Activated naive CD4-positive, alpha-beta T cell treated with anti-CD3 and anti-CD28 coated beads for 36 hours (primary cell): ENCODE measurements at regions not wholly inside any gene's neighbourhood (a gene's known extent, or its start where the extent isn't known, plus 50 kb on each side); places are given as distances from the start of the nearest gene placed in this dataset.
"Not testable (repeated sequence)": the region's sequence is repeated elsewhere in the genome, so short reads cannot be mapped to it uniquely, and the experiment has no call there.

Source experiments
- CTCF ChIA-PET: fragments of 350-600 bp; sonication (Branson Sonifier 250); formaldehyde crosslinking; loops from one replicate; lab custom pipeline; 2021; ENCODE audit warnings: antibody characterized with exemption; lab: Charles Lee
- DNase-seq: peaks from one replicate; pipeline ENCODE4 v3.0.0-alpha.2; 2020
- H3K27ac Mint-ChIP-seq: one replicate; pipeline ENCODE4 v1.8.0; 2021; ENCODE audit warnings: mild to moderate bottlenecking, mixed read lengths
- H3K27me3 Mint-ChIP-seq: one replicate; pipeline ENCODE4 v1.8.0; 2021; ENCODE audit warnings: low read depth, mixed read lengths
- H3K36me3 Mint-ChIP-seq: one replicate; pipeline ENCODE4 v1.8.0; 2021; ENCODE audit warnings: low read depth, mixed read lengths
- H3K4me1 Mint-ChIP-seq: one replicate; pipeline ENCODE4 v1.8.0; 2021; ENCODE audit warnings: low read depth, mixed read lengths
- H3K4me3 Mint-ChIP-seq: one replicate; pipeline ENCODE4 v1.8.0; 2021; ENCODE audit warnings: mild to moderate bottlenecking, moderate library complexity, mixed read lengths
- H3K9me3 Mint-ChIP-seq: one replicate; pipeline ENCODE4 v1.8.0; 2021; ENCODE audit warnings: mixed read lengths
- intact Hi-C: fragments of 100-400 bp; cut with micrococcal nuclease; formaldehyde crosslinking; loops from one replicate; pipeline ENCODE4 v1.15.1; 2023

DNA sequence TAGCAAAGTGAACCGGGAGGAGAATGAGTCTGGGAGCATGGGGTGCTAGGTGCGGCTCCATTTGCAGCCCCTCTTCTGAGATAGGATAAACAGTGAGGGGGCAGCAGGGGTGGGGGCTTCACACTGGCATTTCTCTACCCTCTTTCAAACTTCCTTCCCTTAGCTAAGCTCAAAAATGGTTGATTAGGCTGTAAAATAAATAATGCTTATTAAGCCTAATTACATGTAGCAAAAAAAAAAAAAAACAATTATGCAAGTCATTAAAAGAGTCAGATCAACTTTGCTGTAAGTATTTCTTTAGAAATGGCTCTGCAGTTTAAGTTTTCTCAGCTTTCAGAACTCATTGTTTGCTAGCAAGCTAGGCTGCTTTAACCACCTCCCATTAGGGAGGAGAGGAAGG lies 182.7 kb upstream of the FBXO11 start:
- CTCF ChIA-PET = interaction anchor here (0.6 to 2.3 kb wide), 3 partner anchors 16 to 119 kb away, joined by 3 to 8 read pairs (median 7); no protein-coding TSS in a partner anchor
- H3K9me3 Mint-ChIP-seq = no peaks in the 10 kb centered on the region
- no peak overlapping the region for H3K27ac Mint-ChIP-seq
- no peaks in the 10 kb centered on the region for H3K4me1 Mint-ChIP-seq
- no peaks in the 10 kb centered on the region for H3K27me3 Mint-ChIP-seq
- intact Hi-C loops = no loop called here
- H3K4me3 Mint-ChIP-seq = no peak overlapping the region
- no peaks in the 10 kb centered on the region for H3K36me3 Mint-ChIP-seq
- no peak for DNase-seq

DNA sequence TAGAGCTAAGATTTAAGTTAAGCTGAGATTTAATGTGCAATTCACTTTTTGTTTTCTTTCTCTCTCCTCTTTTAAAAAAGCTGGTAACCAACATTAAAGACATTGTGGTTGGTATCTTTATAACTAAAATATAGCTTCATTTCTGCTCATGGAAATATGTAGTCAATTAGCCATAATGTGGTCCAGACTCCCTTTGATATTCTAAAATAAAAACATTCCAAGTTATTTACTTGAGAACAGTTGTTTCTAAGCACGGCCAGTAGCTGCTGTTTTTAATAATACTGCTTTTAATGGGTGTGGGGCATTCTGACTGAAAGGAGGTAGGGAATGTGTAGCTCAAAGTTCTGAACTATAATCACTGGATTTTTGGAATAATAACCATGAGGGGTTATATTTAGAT lies 183.3 kb upstream of the FBXO11 start:
- Mint-ChIP-seq H3K27me3 (no peaks in the 10 kb centered on the region), H3K4me1 (no peaks in the 10 kb centered on the region), H3K9me3 (no peaks in the 10 kb centered on the region), H3K27ac (no peak overlapping the region), H3K4me3 (no peak overlapping the region), H3K36me3 (no peaks in the 10 kb centered on the region)
- CTCF ChIA-PET = interaction anchor here (1.3 to 2.3 kb wide), 3 partner anchors 15 to 18 kb away, joined by 4 to 8 read pairs (median 7); no protein-coding TSS in a partner anchor
- no peak for DNase-seq
- intact Hi-C loops = no loop called here

DNA sequence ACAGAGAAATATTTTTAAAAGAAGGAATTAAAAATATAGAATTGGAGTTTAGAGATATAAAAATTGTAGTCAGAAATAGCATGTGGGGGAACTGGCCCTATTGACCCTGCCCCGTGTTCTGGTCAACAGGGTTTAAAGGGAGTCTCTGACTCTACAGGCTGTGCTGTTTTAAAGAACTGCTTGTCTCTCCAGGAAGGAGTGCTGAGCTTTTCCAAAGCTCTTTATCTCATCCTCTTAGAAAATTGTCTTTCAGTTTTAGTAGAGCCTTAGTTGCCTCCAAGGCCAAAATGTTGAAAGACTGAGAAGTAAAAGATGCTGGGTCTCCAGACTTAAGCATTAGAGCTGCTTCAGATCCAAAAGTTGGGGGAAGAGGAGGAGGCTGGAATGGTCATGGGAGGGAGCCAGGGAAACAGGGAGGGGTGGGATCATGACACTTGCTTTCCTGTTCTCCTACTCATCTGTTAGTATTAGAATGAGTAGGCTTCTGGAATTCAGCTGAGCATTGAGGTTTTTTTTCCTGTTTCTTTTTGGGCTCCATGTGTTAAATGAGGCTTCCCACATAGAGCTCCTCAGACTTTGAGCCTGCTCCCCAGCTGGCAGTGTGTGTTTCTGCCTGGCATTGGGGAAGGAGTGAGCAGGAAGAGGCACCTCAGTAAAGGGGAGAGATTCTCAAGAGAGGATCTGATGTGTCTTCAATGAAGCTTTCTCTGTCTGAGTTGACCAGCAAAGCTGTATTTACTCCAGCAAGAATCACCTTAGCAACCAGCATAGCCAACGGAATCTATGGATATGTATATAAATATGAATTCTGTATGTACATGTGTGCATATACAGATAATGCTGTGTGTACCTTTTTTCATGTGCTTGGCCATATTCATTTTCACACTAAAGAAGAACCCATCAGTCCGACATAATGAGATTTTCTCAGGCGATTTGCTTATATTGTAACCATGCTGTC lies 186.8 kb upstream of the FBXO11 start:
- intact Hi-C loops = no loop called here
- H3K27me3 Mint-ChIP-seq = peaks cover 3% of the 10 kb centered on the region
- CTCF ChIA-PET = interaction anchor here (0.7 to 1.7 kb wide), 4 partner anchors 11 to 237 kb away, joined by 3 to 5 read pairs (median 4); no protein-coding TSS in a partner anchor

DNA sequence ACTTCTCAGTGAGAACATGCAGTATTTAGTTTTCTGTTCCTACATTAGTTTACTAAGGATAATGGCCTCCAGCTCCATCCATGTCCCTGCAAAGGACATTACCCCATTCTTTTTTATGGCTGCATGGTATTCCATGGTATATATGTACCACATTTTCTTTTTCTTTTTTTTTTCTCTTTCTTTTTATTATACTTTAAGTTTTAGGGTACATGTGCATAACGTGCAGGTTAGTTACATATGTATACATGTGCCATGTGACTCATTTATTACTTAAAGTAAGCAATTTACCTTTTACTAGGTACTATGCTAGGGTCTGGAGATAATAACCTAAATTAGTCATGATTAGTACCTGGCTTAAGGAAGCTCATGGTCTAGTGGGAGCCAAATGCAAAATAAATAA lies 190.5 kb upstream of the FBXO11 start:
- H3K36me3 Mint-ChIP-seq, H3K27me3 Mint-ChIP-seq, H3K4me3 Mint-ChIP-seq, DNase-seq, H3K4me1 Mint-ChIP-seq, intact Hi-C loops, H3K9me3 Mint-ChIP-seq, H3K27ac Mint-ChIP-seq: not testable (repeated sequence)
- CTCF ChIA-PET = interaction anchor here (0.6 kb wide), 2 partner anchors 161 to 199 kb away, joined by 3 to 4 read pairs; no protein-coding TSS in a partner anchor

More for the DNA sequence above, 186.8 kb upstream of the FBXO11 start:
- H3K36me3 Mint-ChIP-seq = no peaks in the 10 kb centered on the region
- no peaks in the 10 kb centered on the region for H3K4me1 Mint-ChIP-seq
- H3K4me3 Mint-ChIP-seq = no peak overlapping the region
- H3K9me3 Mint-ChIP-seq = no peaks in the 10 kb centered on the region
- no peak for DNase-seq
- H3K27ac Mint-ChIP-seq = no peak overlapping the region

DNA sequence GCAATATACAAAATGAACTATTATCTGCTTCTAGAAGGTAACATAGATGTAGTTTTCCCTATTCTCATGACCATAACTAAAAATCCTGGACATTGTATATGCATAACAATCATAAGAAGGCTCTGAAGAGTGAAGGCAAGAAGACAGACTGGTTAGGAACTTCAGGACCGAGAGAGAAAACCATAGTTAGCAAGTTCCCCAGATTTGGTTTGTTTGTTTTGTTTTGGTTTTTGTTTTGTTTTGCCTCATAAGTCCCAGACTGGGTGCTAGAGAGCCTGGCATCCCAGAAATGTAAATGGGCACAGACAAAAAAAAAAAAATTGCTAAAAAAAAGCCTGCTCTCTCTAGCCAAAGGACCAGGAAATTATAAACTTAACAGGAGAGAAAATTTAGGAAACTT lies 192.2 kb upstream of the FBXO11 start:
- H3K4me3 Mint-ChIP-seq = no peak overlapping the region
- H3K4me1 Mint-ChIP-seq = no peaks in the 10 kb centered on the region
- no peak for DNase-seq
- peaks cover 3% of the 10 kb centered on the region for H3K27me3 Mint-ChIP-seq
- H3K27ac Mint-ChIP-seq = no peak overlapping the region
- no peaks in the 10 kb centered on the region for H3K36me3 Mint-ChIP-seq
- intact Hi-C loops = no loop called here
- CTCF ChIA-PET = no interaction called here
- peaks cover 6% of the 10 kb centered on the region for H3K9me3 Mint-ChIP-seq

DNA sequence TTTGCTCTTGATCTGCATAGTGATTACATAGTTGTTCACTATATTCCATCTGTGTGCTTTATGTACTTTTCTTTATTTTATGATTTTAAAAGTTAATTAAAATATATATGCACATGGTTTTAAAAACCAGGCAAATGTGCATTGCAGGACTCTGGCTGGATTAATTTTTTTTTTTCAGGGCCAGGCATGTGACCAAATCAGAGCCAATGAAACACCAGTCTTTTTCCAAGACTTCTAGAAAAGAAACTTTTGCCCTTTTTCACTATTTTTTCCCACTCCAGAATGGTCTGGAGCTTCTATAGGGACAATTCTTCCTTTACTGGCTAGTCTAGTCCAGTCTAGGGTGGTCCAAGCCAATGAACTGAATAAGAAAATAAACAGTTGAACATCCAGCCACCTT lies 198.1 kb upstream of the FBXO11 start:
- Mint-ChIP-seq H3K27ac (no peak overlapping the region), H3K9me3 (peaks cover 5% of the 10 kb centered on the region), H3K4me1 (peaks cover 18% of the 10 kb centered on the region), H3K36me3 (no peaks in the 10 kb centered on the region), H3K27me3 (peaks cover 2% of the 10 kb centered on the region), H3K4me3 (no peak overlapping the region)
- DNase-seq = no peak
- intact Hi-C loops = no loop called here
- CTCF ChIA-PET = interaction anchor here (1.5 to 6.4 kb wide), 5 partner anchors 14 to 315 kb away, joined by 4 to 80 read pairs (median 5); partner anchors contain the start of gene FBXO11

DNA sequence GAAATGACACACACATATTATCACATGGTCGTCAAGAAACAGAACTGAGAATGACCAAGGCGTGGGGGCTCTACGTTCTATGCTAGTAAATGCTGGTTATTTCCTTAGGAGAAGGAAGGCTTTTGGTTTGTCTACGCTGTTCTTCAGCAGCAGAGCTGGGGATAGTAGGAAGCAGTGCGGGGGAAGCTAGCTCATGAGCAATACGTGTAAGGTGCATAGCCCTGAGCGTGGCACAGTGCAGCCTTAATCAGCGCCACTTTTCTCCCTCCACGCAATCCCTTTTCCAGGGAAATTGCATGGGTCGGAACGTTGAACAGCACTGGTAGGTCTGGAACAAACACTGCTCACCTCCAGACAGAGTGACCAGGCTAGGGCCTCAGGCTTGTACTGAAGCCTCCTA lies 199.6 kb upstream of the FBXO11 start:
- H3K4me3 Mint-ChIP-seq = peak overlapping the region; percentile 2
- intact Hi-C loops = loop anchor here (1.0 to 5.0 kb wide), 5 partner anchors 200 to 771 kb away; partner anchors contain the start of genes FBXO11 and MSH6
- H3K27me3 Mint-ChIP-seq = peaks cover 2% of the 10 kb centered on the region
- CTCF ChIA-PET = interaction anchor here (0.6 to 6.4 kb wide), 5 partner anchors 15 to 406 kb away, joined by 4 to 80 read pairs (median 4); no protein-coding TSS in a partner anchor
- no peaks in the 10 kb centered on the region for H3K36me3 Mint-ChIP-seq
- no peak for DNase-seq
- H3K9me3 Mint-ChIP-seq = no peaks in the 10 kb centered on the region
- H3K27ac Mint-ChIP-seq = no peak overlapping the region
- H3K4me1 Mint-ChIP-seq = peaks cover 19% of the 10 kb centered on the region

DNA sequence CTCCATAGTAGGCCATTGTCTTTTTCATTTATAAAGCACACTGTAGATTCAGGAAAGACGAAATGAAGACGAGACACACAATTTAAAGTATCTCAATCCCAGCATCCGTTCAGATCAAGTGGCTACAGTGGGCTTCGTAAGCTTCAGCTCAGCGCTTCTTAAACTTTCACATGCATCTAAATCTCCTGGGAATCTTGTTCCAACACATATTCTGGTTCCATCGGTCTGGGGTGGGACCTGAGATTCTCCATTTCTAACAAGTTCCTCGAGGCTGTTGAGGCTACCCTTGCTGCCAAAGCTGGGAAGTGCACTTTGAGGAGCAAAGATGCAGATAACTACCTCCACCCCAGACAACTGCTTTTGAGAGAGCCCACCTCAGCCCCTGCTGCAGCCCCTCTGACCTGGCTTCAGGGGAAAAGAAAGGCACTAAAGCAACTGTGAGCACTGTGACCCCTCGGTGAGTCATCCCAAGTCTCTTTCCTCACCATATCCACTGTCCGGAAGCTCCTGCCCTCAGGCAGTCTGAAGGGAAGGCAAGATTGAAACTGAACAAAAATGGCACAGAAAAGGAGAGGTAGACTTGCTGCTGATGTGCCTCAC lies 201.1 kb upstream of the FBXO11 start:
- H3K4me1 Mint-ChIP-seq = peaks cover 29% of the 10 kb centered on the region
- H3K36me3 Mint-ChIP-seq = no peaks in the 10 kb centered on the region
- intact Hi-C loops = loop anchor here (5.0 kb wide), 1 partner anchor 585 kb away; no protein-coding TSS in a partner anchor
- DNase-seq = no peak
- H3K4me3 Mint-ChIP-seq = no peak overlapping the region
- peaks cover 2% of the 10 kb centered on the region for H3K27me3 Mint-ChIP-seq
- peak overlapping the region; percentile 3 for H3K27ac Mint-ChIP-seq
- CTCF ChIA-PET = interaction anchor here (0.8 to 6.4 kb wide), 20 partner anchors 14 to 344 kb away, joined by 3 to 80 read pairs (median 4); partner anchors contain the start of gene FBXO11
- H3K9me3 Mint-ChIP-seq = no peaks in the 10 kb centered on the region

DNA sequence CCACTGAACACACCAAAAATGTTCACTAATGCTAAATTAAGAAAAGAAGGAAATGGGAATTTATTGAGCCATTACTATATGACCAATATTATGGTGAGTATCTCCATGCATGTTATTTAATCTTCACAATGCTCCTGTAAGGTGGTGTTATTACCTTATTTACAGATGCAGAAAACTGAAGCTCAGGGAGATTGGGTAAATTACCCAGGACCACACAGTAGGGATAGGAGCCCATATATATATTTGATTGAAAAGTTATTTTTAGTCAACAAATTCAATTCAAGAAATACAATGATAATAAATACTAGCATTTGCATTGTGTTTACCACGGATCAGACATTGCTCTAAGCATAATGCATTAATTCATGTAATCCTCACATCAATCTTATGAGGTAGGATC lies 202.2 kb upstream of the FBXO11 start:
- no peak for DNase-seq
- Mint-ChIP-seq H3K27ac (no peak overlapping the region), H3K9me3 (no peaks in the 10 kb centered on the region), H3K4me3 (no peak overlapping the region), H3K4me1 (peaks cover 34% of the 10 kb centered on the region), H3K36me3 (no peaks in the 10 kb centered on the region), H3K27me3 (peaks cover 2% of the 10 kb centered on the region)
- intact Hi-C loops = loop anchor here (5.0 kb wide), 1 partner anchor 586 kb away; no protein-coding TSS in a partner anchor
- CTCF ChIA-PET = interaction anchor here (0.6 to 6.4 kb wide), 6 partner anchors 251 to 689 kb away, joined by 3 to 80 read pairs (median 4); no protein-coding TSS in a partner anchor

DNA sequence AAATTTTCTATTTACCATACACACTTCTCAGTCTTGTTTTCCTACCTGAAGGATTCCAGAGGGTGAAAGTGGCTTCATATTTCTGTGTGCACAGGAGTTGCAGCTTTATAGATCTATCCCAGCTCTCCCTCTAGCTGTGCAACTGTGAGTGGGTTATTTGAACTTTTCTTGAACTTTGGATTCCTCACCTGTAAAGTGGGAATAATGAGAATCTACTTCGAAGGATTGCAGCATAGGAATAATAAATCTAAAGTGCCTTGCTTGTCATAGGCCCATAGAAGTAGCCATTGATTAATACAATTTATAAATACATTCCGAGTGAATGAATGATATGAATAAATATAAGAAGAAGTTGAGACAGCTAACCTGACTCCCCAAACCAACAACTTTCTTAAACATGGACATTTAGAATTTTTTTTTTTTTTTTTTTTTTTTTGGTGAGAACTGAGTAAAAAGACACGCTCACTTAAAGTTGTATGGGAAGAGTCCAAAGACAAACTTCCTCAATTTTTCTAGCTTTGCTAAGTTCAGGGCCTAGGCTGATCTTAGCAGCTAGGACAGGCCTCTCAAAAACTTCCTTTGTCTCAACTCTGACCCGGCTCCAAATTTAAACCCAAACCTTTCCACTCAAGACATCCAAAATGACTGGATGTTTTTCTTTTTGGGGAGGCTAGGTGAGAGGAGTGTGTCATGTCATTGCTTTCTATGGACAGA lies 203.3 kb upstream of the FBXO11 start:
- Mint-ChIP-seq H3K36me3 (no peaks in the 10 kb centered on the region), H3K27ac (no peak overlapping the region), H3K4me3 (no peak overlapping the region), H3K4me1 (peaks cover 45% of the 10 kb centered on the region), H3K27me3 (peaks cover 2% of the 10 kb centered on the region), H3K9me3 (no peaks in the 10 kb centered on the region)
- intact Hi-C loops = loop anchor here (5.0 kb wide), 1 partner anchor 587 kb away; no protein-coding TSS in a partner anchor
- CTCF ChIA-PET = interaction anchor here (0.6 to 6.4 kb wide), 7 partner anchors 10 to 414 kb away, joined by 3 to 80 read pairs (median 4); no protein-coding TSS in a partner anchor
- no peak for DNase-seq

DNA sequence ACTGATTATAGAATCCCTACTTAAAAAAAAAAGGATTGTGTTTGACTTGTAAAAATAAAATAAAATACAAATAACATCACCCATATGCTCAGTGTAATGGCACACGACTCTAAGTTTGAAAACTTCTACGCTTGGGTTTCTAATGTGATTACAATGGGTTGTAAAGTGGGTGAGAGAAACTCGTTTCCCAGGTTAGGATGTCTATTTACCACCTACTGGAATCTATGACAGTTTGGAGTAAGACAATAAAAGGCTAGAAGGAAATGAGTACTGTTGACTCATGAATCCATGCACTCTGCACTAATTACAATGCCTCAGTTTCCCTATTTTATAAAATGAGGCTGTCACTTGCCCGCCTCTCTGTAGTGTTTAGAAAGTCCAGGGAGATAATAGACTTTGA lies 204.0 kb upstream of the FOXN2 start:
- intact Hi-C loops = no loop called here
- DNase-seq = no peak
- no peak overlapping the region for H3K4me3 Mint-ChIP-seq
- no peaks in the 10 kb centered on the region for H3K9me3 Mint-ChIP-seq
- H3K27ac Mint-ChIP-seq = no peak overlapping the region
- H3K27me3 Mint-ChIP-seq = peaks cover 2% of the 10 kb centered on the region
- CTCF ChIA-PET = no interaction called here
- no peaks in the 10 kb centered on the region for H3K36me3 Mint-ChIP-seq
- H3K4me1 Mint-ChIP-seq = peaks cover 48% of the 10 kb centered on the region
